GM19397 (cell line): ENCODE measurements at regions not wholly inside any gene's neighbourhood (a gene's known extent, or its start where the extent isn't known, plus 50 kb on each side); places are given as distances from the start of the nearest gene placed in this dataset.

Experiments
- ATAC-seq: cut with Tn5 transposase; IDR thresholded peaks from one replicate; pipeline ENCODE4 v1.9.1; 2021; ENCODE audit warnings: mild to moderate bottlenecking, moderate library complexity; ENCODE audit not compliant: unreplicated experiment

DNA sequence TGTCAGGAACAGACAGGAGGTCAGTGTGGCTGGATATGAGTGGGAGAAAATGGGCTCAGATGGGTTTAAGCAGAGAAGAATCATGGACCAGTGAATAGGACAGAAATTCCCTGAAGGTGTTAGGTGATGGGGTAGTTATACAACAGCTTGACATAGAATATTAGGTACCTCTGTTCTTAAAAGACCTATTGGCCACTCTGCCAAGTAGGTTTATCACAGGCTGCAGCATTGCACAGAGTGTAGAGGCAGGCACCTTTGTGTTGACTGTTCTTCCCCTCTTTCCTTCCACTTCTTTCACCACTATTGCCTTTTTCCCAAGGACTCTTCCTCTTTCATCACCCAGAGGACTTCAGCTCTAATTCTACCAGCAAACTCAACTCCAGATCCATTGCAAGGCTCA, 274.4 kb downstream of the CDCA7 start:
- no peak for ATAC-seq

- no peak for ATAC-seq
Observed at GRCh38 chr2:173630425-173631126, 275.9 kb downstream of the CDCA7 start.

DNA sequence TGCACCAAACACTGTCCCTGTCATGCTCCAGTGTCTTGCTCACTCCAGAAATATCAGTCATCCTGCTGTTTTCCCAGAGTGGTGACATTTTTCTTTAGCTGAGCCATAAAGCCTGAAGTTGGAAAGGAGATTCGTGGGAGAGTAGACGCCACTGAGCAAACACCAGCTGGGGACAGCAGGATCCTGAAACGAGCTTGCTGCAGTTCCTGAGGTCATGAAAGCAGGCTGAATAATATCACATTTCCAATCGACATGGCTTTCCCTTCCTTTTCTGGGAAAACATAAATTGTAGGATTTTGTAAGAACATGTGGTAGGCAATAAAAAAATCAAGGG, 276.4 kb downstream of the CDCA7 start:
- ATAC-seq: no peak

DNA sequence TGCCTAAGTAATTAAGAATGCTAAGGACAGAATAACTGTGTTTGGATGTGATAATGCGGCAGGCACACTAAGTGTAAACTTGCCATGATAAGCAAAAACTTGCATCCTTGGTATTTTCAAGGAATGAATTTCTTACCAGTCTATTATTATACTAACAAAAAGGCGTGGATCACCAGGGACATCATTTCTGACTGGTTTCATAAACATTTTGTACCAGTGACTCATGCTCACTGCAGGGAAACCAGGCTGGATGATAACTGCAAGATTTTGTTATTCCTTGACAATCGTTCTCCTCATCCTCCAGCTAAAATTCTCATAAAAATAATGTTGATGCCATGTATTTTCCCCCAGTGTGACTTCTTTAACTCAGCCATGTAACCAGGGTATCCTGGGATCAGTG, 289.5 kb downstream of the CDCA7 start:
- no peak for ATAC-seq

DNA sequence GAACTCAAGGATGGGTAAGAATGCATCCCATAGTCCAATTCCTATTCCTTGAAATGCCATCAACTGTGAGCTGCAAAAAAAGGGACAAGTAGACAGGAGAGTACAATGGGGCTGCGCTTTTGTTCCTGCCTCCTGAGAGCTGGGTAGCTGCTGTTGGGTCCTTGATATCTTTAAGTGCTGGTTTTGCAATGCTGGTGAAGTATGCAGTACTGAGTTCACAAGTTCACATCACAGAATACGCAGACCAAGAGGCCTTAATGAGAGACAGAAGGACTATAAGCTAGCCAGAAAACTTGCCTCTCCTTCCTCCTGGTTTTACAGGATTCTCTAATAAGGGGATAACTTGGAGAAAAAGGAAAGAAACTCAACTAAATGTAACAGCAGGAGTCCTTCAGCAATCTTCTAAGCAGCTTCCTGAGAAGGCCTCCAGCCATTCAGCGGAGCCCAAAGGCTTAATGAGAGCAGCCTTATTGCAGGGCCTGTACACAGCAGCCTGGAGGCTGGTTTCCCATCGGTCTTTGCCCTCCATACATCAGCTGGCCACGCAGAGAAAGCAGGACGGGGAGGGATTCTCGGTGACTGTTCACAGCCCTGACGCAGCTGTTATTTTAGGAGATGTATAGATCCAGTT, 293.1 kb downstream of the CDCA7 start:
- no peak for ATAC-seq

GRCh38 chr2:173648816-173649215, 294.1 kb downstream of the CDCA7 start:
- no peak for ATAC-seq

- ATAC-seq: no peak
Observed at GRCh38 chr2:173649527-173650219, 295.0 kb downstream of the CDCA7 start.

- ATAC-seq: no peak
Observed at GRCh38 chr2:173651891-173652290, 297.2 kb downstream of the CDCA7 start.

DNA sequence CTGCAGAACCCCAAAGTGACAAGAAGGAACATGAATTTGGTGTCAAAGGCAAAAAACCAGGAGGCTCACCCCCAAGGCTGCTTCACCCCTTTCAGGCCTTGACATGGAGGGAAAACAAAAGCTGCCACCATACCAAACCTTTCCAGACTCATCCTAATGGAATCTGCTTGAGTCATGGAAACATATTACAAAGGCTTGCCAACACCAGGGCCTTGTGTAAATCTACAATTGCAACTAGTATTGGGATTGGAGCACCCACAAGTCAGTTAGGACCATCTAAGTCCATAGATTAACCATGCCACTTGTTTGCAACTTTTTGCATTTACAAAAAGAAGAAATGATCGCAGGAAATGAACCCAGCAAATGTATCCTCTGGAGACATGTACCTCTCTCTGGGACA, 297.6 kb downstream of the CDCA7 start:
- ATAC-seq: no peak

DNA sequence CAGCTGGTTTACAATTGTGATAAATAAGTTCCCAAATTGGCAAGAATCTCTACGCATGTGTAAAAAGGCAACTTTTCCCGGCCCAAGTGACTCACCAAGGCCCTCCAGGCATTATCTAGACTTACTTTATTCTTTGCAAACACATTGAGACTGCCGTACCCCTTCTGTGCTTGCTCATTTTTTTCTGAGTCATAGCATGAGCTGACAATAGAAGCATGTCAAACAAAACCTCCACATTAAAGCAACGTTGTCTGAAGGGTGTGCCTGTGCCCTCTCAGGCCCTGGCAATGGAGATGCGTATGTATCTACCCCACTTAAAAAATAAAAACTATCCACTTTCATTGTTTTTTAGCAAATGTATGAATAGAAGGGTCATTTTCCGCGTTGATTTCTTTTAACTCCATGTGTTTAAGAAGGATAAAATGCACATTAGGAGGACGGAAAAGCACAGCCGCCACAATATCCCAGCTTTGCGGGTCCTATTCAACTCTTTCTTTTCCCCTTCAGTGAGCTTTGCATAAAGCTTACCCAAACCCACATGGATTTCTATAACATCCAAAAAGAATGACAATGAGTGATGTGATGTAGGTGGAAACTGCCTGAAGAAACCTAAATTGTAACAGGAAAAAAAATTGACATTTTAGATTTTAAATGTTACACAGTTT, 298.2 kb downstream of the CDCA7 start:
- no peak for ATAC-seq

DNA sequence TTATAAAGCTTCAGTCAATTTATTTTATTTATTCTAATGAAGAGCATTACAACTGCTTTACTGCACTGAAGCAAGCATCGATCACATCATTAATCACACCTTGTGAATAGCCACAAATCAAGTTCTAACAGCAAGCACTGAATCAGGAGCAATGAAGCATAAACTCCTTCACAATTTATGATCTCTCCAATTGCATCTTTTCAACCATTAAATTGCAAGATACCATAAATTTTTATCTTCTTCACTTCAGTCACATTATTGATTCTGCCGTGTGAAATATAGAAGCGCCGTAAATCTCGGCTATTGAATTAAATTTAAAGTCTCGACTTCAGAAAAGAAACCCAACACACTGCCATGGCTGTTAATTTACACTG, 298.7 kb downstream of the CDCA7 start:
- no peak for ATAC-seq

GRCh38 chr2:173654161-173654895, 299.7 kb downstream of the CDCA7 start:
- no peak for ATAC-seq

DNA sequence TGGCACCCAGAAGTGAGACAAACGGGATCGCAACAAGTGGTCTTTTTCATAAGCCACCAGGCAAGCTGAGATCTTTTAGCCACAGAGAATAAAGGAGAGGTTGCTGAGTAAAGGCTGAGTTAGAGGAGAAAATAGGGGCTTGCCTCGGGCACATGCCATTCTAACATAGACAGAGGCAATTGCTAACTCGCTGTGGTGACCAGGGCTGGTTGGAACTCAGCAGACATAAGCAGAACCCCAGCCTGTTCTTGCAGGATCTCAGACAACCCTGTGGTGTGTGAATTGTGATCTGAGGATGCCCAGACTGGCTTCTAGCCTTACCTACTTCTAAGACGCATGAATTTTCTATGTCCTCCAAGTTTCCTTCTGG, 300.2 kb downstream of the CDCA7 start:
- no peak for ATAC-seq

DNA sequence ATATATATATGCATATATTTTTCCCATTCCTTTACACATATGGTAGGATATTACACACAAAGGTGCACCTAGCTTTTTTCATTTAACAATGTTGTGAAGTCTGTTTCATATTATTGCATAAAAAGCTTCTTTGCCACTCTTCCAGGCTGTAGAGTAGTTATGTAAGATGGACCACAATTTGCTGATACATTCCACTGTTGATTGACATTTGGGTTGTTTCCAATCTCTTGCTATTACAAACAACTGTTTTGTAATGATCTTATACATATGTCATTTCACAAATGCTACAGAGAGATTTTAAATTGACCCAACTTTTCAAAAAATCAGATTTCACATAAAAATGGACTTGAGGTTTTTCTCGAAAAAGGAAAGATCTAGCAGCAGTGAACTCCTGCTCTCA, 301.4 kb downstream of the CDCA7 start:
- ATAC-seq: no peak

DNA sequence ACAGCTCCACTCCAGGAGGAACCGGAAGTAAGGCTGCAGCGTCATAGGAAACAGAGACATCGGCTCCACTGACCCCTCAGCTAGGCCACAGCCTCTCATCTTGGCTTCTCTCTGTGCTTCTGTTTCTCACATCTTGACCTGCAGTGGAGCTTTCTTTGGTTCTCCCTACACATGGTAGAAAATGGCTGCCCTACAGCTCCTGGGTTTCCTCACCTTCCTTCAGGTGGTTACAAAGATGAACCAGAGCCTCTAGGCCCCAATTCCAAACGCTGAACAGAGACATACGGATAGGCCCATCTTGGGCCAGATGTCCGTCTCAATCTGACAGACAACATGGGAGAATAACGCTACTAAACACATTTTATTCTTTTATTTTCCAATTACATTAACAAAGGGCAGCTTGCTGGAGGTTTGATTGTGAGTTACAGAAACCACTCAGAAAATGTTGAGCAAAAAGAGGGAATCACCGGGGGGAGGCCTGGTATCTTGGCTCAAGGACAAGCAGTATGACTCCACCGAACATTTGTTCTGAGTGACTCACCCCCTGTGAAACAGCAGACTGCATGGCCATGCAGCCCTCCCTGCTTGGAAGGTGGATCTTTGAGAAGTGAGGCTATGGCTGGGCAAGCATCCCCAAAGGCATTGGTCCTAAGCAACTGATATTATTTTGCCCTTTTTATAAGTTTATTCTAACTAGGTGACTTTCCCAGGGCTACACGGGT, 303.5 kb downstream of the CDCA7 start:
- no peak for ATAC-seq

- no peak for ATAC-seq
Observed at GRCh38 chr2:173658946-173659371, 304.3 kb downstream of the CDCA7 start.

DNA sequence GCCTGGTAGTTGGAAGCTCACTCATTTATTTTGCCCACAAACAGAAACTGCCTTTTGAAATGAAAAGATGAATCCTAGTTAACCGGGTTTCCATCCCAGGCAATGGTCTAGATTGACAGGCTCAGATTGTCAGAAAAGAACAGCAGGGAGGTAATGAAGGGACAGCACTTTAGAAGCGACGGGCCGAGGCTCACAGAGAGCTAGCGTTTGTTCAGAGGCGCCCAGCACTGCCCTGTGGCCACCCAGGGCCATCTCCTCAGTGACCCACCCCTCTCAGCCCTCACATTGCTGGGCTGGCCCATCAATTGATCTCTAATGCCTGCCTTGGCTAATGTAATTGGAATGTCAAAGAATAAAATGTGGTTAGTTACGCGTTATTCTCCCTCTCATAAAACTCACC, 304.8 kb downstream of the CDCA7 start:
- ATAC-seq: no peak

- no peak for ATAC-seq
Observed at GRCh38 chr2:173661586-173661985, 303.6 kb downstream of the SP3 start.

DNA sequence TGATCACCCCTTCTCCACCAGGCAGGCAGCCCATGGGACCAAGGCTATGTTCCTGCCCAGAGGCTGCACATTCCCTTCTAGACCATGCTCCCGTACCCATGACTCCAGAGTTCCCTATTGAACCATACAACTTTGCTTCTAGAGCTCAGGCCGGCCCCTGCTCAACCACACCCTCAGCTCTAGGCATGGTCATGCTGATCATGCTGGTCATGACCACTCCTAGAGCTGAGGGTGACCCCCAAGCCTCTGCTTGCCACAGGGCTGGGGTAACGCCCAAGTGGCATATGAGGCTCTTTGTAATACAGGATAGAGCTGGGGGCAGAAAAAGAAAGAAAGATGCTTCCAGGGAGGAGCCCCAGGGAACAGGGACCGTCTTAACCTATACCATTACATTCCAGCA, 301.8 kb downstream of the SP3 start:
- ATAC-seq: no peak

DNA sequence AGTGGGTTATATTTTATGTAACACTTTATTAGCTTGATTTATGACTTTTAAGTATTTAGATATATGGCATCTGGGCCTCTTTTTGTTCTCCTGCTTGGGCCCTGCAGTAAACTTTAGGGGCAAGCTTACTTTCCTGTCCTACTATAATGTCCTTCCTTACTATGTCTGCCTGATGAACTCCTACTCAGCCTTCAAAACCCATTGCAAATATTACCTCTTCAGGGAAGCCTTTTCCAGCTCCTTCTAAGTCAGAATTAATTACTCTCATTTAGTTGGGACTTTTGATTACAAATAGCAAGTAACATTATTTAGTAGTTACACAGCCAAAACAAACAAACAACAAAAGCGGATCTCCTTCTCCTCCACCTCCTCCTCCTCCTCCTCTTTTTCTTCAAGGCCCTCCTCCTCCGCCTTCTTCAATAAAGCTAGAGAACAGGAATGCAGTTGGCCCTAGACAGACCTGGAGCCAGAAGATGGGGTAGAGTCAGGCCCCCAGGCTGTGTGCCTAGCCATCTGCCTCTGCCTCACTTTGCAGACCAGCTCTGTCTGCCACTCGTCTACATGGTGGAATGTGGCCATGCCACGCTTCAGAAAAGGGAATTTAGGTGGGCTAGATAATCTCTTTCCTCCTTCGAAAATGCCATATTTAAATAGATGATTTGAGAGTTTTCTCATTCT, 301.2 kb downstream of the SP3 start:
- no peak for ATAC-seq
